ENCODE measurements at regions not wholly inside any gene's neighbourhood (a gene's known extent, or its start where the extent isn't known, plus 50 kb on each side); places are given as distances from the start of the nearest gene placed in this dataset.

DNA sequence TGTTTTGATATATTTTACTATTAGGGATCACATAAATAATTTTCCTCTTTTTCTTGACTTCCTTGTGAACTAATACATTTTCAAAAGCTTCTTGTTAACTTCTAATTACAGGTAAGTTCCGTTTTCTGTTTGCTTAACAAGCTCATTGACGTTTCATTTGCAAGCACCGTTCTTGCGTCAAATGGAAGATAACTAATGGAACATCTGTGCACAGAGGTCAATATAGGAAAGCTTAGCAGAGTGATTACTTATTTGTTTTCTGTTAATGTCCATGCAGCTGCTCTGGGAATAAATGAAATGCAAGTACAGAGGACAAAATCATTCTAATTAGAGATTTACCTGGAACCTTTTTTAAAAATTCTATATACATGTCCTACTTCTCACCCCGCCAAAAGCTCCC is 115.5 kb upstream of the C2CD4B start:
- TF ChIP-seq, protein P1, sequence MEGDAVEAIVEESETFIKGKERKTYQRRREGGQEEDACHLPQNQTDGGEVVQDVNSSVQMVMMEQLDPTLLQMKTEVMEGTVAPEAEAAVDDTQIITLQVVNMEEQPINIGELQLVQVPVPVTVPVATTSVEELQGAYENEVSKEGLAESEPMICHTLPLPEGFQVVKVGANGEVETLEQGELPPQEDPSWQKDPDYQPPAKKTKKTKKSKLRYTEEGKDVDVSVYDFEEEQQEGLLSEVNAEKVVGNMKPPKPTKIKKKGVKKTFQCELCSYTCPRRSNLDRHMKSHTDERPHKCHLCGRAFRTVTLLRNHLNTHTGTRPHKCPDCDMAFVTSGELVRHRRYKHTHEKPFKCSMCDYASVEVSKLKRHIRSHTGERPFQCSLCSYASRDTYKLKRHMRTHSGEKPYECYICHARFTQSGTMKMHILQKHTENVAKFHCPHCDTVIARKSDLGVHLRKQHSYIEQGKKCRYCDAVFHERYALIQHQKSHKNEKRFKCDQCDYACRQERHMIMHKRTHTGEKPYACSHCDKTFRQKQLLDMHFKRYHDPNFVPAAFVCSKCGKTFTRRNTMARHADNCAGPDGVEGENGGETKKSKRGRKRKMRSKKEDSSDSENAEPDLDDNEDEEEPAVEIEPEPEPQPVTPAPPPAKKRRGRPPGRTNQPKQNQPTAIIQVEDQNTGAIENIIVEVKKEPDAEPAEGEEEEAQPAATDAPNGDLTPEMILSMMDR (optimal IDR thresholded peaks at IDR 0.05 in 1 of 3, IDR thresholded peaks at IDR 0.05 in 1 of 3, conservative IDR thresholded peaks at IDR 0.05 in 1 of 3; ENCODE audit: extremely low read depth in 1 of 3, insufficient read depth in 2 of 3, low read length in 3 of 3) = no peak
- TF ChIP-seq EZH2 (IDR thresholded peaks at IDR 0.05; ENCODE audit: low read length) = no peak

Data from keratinocyte (primary cell).